Kidney tubule cell (primary cell): ENCODE measurements at regions not wholly inside any gene's neighbourhood (a gene's known extent, or its start where the extent isn't known, plus 50 kb on each side); places are given as distances from the start of the nearest gene placed in this dataset.

Experiments
- DNase-seq: peaks from one replicate; pipeline ENCODE4 v3.0.0-alpha.2; 2018; ENCODE audit warnings: low spot score

DNA sequence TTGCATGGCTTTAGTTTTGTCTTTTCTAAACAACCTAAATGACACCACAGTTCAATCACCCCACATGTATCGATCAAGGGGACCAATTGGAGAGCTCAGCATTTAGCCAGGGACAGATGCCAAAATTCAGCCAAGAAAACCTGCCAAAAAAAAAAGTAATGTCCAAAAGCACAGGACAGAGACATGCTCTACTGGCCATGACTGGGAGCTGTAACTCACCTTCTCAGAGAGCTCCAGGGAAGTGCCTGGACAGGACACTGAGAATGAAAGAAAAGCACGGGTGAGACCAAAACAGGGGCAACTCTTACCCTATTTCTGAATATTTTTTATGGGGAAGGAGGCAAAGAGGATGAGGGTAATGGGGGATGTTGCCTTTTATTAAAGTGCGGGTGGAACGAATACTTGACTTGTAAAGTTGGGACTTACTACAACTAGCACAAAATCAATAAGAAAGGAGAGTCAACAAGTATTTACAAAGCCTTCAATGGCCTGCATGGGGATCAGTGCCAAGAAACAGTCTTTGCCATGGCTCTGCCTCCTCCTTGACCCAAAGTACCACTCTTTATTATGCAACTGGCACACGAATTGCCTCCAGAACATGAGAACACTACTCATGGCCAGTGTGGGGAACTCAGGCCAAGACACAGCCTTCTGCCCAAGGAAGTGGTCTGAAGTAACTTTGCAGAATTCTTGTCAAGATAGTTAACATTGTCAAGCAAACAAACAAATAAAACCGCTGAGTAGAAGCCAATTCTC, 72.9 kb upstream of the HK2 start:
- no peak for DNase-seq

DNA sequence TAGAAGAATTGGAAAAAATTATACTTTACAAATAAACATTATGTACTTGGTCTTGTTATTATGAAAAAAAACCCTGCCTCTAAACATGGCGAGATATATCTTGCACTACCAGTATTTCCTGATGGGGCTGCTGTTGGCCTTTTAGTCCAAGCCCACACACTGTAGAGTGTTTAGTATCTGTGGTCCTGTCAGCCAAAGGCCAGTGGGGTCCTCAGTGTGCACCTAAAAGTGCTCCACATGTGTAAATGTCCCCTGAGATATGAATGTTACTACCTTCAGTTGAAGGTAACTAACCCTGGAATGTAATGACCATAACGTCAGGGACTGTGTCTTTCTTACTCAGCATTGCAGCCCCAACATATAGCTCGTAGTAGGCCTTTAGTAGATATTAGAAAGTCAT, 71.1 kb upstream of the HK2 start:
- DNase-seq = no peak

DNA sequence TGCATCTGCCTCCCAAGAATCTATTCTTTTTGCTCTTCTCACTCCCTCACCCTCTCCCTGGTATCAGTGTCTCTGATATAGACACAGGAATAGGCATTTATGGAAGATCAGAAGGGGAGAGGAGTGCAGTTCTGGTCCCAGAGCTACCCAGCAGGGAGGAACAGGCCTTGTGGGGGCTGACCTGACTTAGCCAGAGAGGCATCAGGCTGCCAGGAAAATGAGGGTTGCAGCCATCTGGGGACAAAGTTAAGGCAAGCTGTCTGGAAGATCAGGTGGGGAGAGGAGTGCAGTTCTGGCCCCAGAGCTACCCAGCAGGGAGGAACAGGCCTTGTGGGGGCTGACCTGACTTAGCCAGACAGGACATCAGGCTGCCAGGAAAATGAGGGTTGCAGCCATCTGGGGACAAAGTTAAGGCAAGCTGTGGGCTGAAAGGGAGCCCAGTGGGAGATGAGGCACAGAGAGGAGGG, 69.9 kb upstream of the HK2 start:
- DNase-seq = no peak

DNA sequence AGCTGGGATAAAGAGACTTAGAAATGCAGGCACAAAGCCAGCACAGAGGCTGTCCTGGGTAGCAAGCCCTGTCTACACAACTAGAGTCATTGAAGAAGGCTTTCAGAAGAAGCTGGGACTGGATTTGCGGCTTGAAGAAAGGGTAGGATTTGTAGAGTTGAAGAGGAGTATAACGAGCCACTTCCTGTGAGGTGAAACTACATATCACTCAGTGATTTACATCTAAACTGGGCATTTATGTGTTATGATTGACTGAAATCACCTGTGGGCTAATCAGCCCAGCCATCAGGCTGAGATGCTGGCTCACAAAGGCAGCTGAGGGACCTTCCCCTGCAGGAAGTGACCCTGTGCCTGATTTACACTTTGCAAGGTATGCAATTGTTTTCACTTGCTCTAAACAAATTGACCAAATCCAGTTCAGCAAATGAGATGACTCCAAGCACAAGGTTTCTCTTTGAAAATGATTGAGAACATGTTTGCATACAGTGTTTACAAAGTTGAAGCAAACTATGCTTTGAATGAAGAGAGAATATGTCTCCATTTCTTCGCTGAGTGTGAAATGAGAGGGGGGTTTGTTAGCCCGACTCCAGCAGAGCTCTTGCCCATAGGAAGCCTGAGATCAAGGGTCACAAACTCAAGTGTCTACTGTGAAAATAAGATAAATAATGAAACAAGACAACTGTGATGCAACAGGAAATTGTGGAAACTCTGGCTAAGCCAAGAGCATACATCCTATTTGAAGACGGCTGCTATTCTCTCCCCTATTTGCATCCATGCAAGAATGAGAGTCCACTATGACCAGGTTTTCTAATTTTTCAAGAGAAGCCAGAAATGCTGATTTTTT, 69.3 kb upstream of the HK2 start:
- no peak for DNase-seq

DNA sequence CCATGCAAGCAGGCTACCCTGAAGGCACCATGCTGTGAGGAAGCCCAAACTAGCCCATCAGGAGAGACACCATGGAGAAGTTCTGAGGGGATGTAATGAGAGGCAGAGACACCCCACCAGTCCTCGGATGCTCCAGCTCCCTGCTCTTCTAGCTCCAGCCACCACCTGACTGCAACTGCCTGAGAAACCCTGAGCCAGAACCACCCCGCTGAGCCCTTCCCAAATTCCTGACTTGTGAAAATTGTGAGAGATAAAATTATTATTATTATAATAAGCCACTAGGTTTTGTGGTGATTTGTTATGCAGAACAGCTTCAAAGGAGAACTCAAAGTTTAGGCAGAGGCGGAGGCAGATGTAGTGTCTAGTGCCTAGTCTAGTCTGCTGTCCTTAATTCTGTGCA, 67.1 kb upstream of the HK2 start:
- no peak for DNase-seq

DNA sequence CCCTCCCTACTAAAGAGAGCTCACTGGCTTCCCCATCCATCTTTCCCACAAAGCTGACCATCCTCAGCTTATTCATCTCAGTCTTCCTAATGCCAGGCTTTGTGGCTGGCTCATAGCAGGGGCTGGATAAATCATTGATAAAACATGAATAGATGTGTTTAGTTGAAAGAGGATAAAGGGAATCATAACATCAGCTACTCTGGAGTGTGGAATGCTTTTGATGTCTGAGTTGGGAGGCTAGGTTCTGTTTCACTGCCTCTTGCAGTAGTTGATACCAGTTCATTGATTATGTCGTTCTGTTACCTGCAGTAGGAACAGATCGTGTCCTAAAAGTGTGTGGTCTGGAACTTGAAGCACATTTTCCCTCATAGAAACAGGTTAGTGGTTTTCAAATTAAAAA, 66.3 kb upstream of the HK2 start:
- DNase-seq = peak; percentile 73

DNA sequence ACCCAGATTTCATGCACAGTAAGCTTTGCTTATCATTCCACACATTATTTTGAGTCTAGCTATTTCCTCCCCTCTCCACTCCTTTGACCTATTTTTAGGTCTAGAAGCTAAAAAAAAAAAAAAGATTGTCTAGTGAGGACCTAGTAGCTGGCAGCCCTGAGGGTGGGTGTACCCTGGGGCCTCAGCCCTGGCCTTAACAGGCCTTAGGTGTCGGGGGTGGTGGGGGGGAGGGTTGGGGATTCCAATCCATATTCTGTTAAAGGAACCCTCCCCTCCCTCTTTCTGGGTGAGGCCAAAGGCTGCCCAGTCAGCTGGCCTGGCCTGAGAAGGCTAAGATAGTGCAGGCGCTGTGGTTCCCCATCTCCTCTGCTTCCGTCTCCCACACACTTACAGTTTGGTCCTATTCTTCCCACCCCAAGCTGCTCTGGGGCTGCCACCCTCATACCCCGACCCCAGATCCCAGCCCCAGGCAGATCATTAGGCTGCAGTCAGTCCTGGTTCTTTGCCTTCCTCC, 65.5 kb upstream of the HK2 start:
- no peak for DNase-seq

DNA sequence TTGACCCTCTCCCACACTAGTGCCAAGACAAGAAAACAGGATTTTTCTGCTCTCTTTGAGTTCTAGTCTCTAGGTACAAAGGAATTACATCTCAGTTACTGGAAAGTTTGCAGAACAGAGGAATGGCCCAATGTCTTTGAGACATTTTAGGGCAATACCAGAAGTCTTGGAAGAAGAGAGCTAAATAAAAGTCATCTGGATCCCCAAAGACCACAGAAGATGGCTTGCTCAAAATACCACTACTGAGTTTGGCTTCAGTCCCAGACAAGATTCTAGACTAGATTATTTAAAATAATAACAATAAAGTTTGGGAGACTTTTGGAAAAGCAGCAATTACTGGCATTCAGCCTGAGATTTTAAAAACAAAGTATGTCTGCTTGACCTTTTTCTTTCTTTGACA, 61.9 kb upstream of the HK2 start:
- DNase-seq = no peak

DNA sequence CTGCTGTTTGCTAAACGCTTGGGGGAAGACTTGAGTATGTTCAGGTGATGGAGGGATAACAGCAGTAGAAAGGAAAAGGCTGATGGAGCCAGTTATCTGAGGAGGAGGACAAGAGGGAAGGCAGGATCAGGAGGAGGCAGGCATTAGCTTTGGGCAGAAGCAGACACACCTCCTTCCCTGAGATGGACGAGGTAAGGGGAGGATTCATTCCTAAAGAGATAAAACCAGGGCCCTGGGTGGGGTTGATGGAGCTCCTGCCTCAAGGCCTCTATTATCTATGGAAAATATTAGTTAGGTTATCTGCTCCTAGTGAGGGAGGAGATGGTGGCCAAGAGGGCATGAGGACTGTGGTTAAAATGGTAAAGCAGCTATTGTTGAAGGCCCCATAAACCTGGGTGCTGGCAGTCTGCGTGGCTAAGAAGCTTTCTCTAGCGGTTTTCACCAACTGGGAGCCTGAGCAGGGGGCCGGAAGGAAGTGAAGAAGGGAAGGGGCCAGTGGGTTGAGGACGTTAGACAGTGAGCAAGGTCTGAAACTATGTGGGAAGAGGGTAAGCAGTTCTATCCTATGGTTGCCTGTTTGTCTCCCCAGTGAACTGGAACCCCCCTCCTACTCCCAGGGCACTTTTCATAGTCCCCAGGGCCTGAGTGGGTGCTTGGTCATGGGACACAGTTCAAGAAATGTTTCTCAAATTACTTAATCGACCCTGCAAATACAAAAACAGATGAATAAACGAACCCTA, 56.6 kb upstream of the HK2 start:
- no peak for DNase-seq

DNA sequence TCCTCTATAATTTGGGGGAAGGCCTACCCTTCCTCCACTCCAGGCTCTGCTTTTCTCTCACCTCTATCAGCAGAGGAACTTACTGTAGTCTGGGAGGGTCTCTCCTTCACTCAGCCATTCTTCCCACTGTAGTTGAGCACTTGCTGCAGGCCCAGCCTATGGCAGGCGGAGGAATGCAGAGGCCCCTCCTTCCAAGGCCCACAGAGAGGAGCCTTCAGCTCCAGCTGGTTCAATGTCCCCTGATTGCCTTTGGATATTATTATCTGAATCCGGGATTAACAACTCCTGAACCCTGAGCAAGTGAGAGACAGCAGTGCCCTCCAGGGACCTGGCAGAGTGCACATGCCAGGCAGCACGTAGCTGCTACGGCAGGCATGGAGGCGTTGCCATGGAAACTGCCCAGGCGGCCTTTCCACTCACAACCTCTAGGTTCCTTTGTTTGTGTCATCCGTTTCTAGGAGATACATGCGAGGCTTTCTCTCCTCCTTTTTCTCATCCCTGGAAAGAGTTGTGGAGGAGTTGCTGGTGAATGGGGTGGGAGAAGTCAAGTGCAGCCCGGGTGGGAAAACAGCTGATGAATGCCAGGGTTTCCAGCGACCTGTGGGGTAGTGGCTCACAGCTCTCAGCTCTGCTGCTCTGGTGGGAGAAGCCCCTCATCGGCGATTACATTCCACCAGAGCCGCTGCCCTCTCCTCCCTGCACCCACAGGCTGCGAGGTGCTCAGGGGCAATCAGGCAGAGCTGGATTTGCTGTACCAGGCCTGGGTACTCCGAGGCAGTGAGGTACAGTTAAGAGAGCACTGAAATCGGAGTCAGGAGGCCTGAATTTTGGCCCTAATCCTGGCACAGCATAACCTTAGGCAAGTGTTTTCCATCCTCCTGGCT, 55.3 kb upstream of the HK2 start:
- DNase-seq = peak; percentile 85

DNA sequence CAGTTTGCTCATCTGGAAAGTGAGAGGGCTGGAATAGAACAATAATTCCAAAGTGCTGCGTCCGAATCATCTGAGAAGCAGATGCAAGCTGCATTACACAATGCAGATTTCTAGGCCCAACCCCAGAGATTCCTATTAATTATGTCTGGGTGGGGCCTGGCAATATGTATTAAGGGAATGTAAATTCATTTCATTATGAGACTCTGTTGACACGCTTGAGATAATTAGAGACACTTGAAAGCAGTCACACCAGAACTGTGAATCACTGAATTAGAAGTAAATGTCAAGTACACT, 54.7 kb upstream of the HK2 start:
- no peak for DNase-seq

DNA sequence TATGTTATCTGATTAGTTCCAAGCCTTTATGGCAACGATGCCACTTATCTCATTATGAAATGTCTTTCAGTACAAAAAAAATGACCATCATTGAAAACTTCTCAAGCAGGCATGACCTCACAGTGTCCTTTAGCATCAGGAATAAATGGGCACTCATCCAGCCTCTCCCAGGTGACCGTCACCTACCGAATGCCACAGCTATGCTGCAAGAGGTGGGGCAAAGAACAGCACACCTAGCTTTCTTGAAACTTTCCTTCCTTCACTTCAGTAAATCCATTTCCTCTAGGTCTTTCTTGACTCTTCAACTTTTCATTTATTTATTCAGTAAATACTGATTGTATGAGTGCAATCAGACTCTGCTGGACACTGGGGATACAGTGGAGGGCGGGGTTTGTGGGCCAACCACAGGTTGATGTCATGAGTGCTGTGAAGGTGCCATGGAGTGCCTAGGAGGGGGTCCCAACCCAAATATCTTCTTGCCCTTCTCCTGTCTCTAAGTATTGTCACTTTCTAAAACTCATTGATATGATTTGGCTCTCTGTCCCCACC, 54.3 kb upstream of the HK2 start:
- peak; percentile 60 for DNase-seq
